H9 (cell line): ENCODE measurements at regions not wholly inside any gene's neighbourhood (a gene's known extent, or its start where the extent isn't known, plus 50 kb on each side); places are given as distances from the start of the nearest gene placed in this dataset.

Experiments used
- DNase-seq: peaks from one replicate; pipeline ENCODE4 v3.0.0-alpha.2; 2017
- H2AFZ ChIP-seq: one replicate; pipeline ENCODE4 v1.6.1; 2013; ENCODE audit warnings: mild to moderate bottlenecking, low read length, control low read depth, moderate library complexity
- H2AK5ac ChIP-seq: 2 replicates; pipeline ENCODE4 v1.6.1; 2013; ENCODE audit warnings: low read length, control low read depth, mixed read lengths; ENCODE audit not compliant: insufficient read length
- H2BK120ac ChIP-seq: one replicate; pipeline ENCODE4 v1.6.1; 2013; ENCODE audit warnings: low read depth, mild to moderate bottlenecking, low read length, control low read depth, inconsistent platforms; ENCODE audit not compliant: poor library complexity, severe bottlenecking
- H2BK12ac ChIP-seq: 2 replicates; pipeline ENCODE4 v1.6.1; 2013; ENCODE audit warnings: low read length, control low read depth, mixed read lengths, low read depth; ENCODE audit not compliant: insufficient read length
- H2BK15ac ChIP-seq: 2 replicates; pipeline ENCODE4 v1.6.1; 2013; ENCODE audit warnings: low read depth, low read length, control low read depth
- H2BK20ac ChIP-seq: one replicate; pipeline ENCODE4 v1.6.1; 2013; ENCODE audit warnings: low read depth, mild to moderate bottlenecking, low read length, control low read depth, inconsistent platforms; ENCODE audit not compliant: poor library complexity, severe bottlenecking
- H2BK5ac ChIP-seq: 2 replicates; pipeline ENCODE4 v1.6.1; 2013; ENCODE audit warnings: low read length, control low read depth, mixed read lengths; ENCODE audit not compliant: insufficient read length
- H3K14ac ChIP-seq: 2 replicates; pipeline ENCODE4 v1.6.1; 2013; ENCODE audit warnings: low read length, control low read depth; ENCODE audit not compliant: insufficient read depth
- H3K18ac ChIP-seq: 2 replicates; pipeline ENCODE4 v1.6.1; 2013; ENCODE audit warnings: low read depth, mild to moderate bottlenecking, mixed read lengths, low read length, control low read depth; ENCODE audit not compliant: insufficient read length
- H3K23ac ChIP-seq: 2 replicates; pipeline ENCODE4 v1.6.1; 2013; ENCODE audit warnings: low read length, control low read depth, mixed read lengths, low read depth; ENCODE audit not compliant: insufficient read length
- H3K23me2 ChIP-seq: 2 replicates; pipeline ENCODE4 v1.6.1; 2013; ENCODE audit warnings: low read depth, mild to moderate bottlenecking, mixed read lengths, low read length, control low read depth; ENCODE audit not compliant: insufficient read length, poor library complexity, severe bottlenecking
- H3K27ac ChIP-seq: 2 replicates; pipeline ENCODE4 v1.5.1; 2013; ENCODE audit warnings: low read length, control low read depth, mixed read lengths, low read depth; ENCODE audit not compliant: insufficient read length
- H3K27me3 ChIP-seq: 2 replicates; pipeline ENCODE4 v1.6.1; 2013; ENCODE audit warnings: low read length, control low read depth, inconsistent platforms; ENCODE audit not compliant: insufficient read depth
- H3K4ac ChIP-seq: 2 replicates; pipeline ENCODE4 v1.6.1; 2013; ENCODE audit warnings: low read depth, mild to moderate bottlenecking, control low read depth, inconsistent platforms, low read length, moderate library complexity
- H3K4me1 ChIP-seq: 2 replicates; pipeline ENCODE4 v1.6.1; 2013; ENCODE audit warnings: low read length, control low read depth, inconsistent platforms; ENCODE audit not compliant: insufficient read depth
- H3K4me2 ChIP-seq: 2 replicates; pipeline ENCODE4 v1.6.1; 2013; ENCODE audit warnings: low read length, control low read depth, mixed read lengths; ENCODE audit not compliant: insufficient read length, insufficient read depth
- H3K56ac ChIP-seq: 2 replicates; pipeline ENCODE4 v1.6.1; 2013; ENCODE audit warnings: low read depth, mild to moderate bottlenecking, mixed read lengths, low read length, control low read depth; ENCODE audit not compliant: insufficient read length
- H3K79me1 ChIP-seq: 2 replicates; pipeline ENCODE4 v1.6.1; 2013; ENCODE audit warnings: low read depth, mild to moderate bottlenecking, moderate library complexity, low read length, control low read depth, inconsistent platforms; ENCODE audit not compliant: insufficient read depth, poor library complexity, severe bottlenecking
- H3K79me2 ChIP-seq: 2 replicates; pipeline ENCODE4 v1.6.1; 2013; ENCODE audit warnings: low read length, control low read depth, inconsistent platforms; ENCODE audit not compliant: insufficient read depth
- H3K9ac ChIP-seq: 2 replicates; pipeline ENCODE4 v1.6.1; 2013; ENCODE audit warnings: low read length, control low read depth, mixed read lengths; ENCODE audit not compliant: insufficient read length; ENCODE audit errors: extremely low read depth
- H3K9me3 ChIP-seq: one replicate; pipeline ENCODE4 v1.6.1; 2013; ENCODE audit warnings: low read depth, low read length, inconsistent platforms; ENCODE audit not compliant: control insufficient read depth
- H3T11ph ChIP-seq: one replicate; pipeline ENCODE4 v1.6.1; 2013; ENCODE audit warnings: mild to moderate bottlenecking, low read length, control low read depth, inconsistent platforms
- H4K20me1 ChIP-seq: one replicate; pipeline ENCODE4 v1.6.1; 2013; ENCODE audit not compliant: control insufficient read depth, insufficient read length, insufficient read depth
- H4K5ac ChIP-seq: 2 replicates; pipeline ENCODE4 v1.6.1; 2013; ENCODE audit warnings: low read depth, mild to moderate bottlenecking, mixed read lengths, low read length, control low read depth; ENCODE audit not compliant: insufficient read length
- H4K8ac ChIP-seq: replicated peaks from 2 replicates; pipeline ENCODE4 v1.6.1; 2013; ENCODE audit warnings: low read length, control low read depth, mixed read lengths, low read depth; ENCODE audit not compliant: insufficient read length
- H4K91ac ChIP-seq: 2 replicates; pipeline ENCODE4 v1.6.1; 2013; ENCODE audit warnings: low read depth, mild to moderate bottlenecking, moderate library complexity, mixed read lengths, low read length, control low read depth; ENCODE audit not compliant: insufficient read length
- H3K27ac Mint-ChIP-seq, 3 experiments: 2 replicates in 2 of 3; 3 replicates in 1 of 3; pipeline ENCODE4 v1.8.0; 2020 to 2021; ENCODE audit warnings: mixed read lengths in 3 of 3, mild to moderate bottlenecking in 1 of 3, moderate library complexity in 1 of 3
- H3K27me3 Mint-ChIP-seq: 2 replicates; pipeline ENCODE4 v1.8.0; 2021; ENCODE audit warnings: low read depth, mild to moderate bottlenecking, moderate library complexity, mixed read lengths
- H3K36me3 Mint-ChIP-seq, 3 experiments: 2 replicates in 2 of 3; 3 replicates in 1 of 3; pipeline ENCODE4 v1.8.0; 2020 to 2021; ENCODE audit warnings: low read depth in 3 of 3, mixed read lengths in 3 of 3; ENCODE audit not compliant: insufficient read depth in 1 of 3
- H3K4me1 Mint-ChIP-seq, 2 experiments: 2 replicates each; pipeline ENCODE4 v1.8.0; 2020; ENCODE audit warnings: mixed read lengths in 2 of 2
- H3K4me3 Mint-ChIP-seq, 2 experiments: 2 replicates in 1 of 2; 3 replicates in 1 of 2; pipeline ENCODE4 v1.8.0; 2020 to 2021; ENCODE audit warnings: mild to moderate bottlenecking in 2 of 2, mixed read lengths in 2 of 2, moderate library complexity in 1 of 2
- H3K9me3 Mint-ChIP-seq, 2 experiments: 2 replicates in 1 of 2; 3 replicates in 1 of 2; pipeline ENCODE4 v1.8.0; 2020; ENCODE audit warnings: mild to moderate bottlenecking in 2 of 2, mixed read lengths in 2 of 2, moderate library complexity in 1 of 2
- CTCF ChIP-seq: fragments of 200-600 bp; sonication (generic); conservative IDR thresholded peaks from 3 replicates; pipeline ENCODE4 v1.8.0; 2021; ENCODE audit warnings: antibody characterized with exemption, mild to moderate bottlenecking
- WGBS: extraction: QIAGEN DNeasy Blood & Tissue Kit; methylation state at CpG from one replicate; pipeline ENCODE4 v1.1.7; 2013; ENCODE audit warnings: missing lambda C conversion rate, low lambda C conversion rate, mixed read lengths; ENCODE audit not compliant: insufficient read length; ENCODE audit errors: extremely low coverage; 5-methylcytosine and 5-hydroxymethylcytosine counted together

GRCh38 chr13:40316301-40316700, 350.1 kb downstream of the FOXO1 start:
- Histone ChIP-seq H2AK5ac (no peak overlapping the region), H3K56ac (no peak overlapping the region), H3K27ac (no peak overlapping the region), H3K23me2 (no peaks in the 10 kb centered on the region), H3K9ac (no peak overlapping the region), H3K4me2 (no peak overlapping the region), H3K79me2 (no peaks in the 10 kb centered on the region), H3T11ph (no peak overlapping the region), H3K9me3 (no peaks in the 10 kb centered on the region), H3K27me3 (no peaks in the 10 kb centered on the region; the same call in 1 of the 2 replicates), H3K14ac (no peak overlapping the region), H3K4ac (no peak overlapping the region), H2AFZ (no peak overlapping the region), H4K91ac (no peak overlapping the region), H2BK15ac (no peak overlapping the region), H3K23ac (no peak overlapping the region), H2BK120ac (no peak overlapping the region), H2BK20ac (no peak overlapping the region), H3K79me1 (no peaks in the 10 kb centered on the region), H4K5ac (no peak overlapping the region), H2BK5ac (no peak overlapping the region), H3K18ac (no peak overlapping the region), H3K4me1 (peaks cover 5% of the 10 kb centered on the region; the same call in 1 of the 2 replicates), H4K20me1 (no peaks in the 10 kb centered on the region), H4K8ac (no peak overlapping the region), H2BK12ac (no peak overlapping the region)
- no CpG with 5 or more reads among the region's 7 CpGs for WGBS
- Mint-ChIP-seq H3K27ac (no peak overlapping the region), H3K4me1 (peaks cover 24 to 35% of the 10 kb centered on the region in 2 experiments), H3K27me3 (peaks cover 11% of the 10 kb centered on the region), H3K9me3 (no peaks in the 10 kb centered on the region), H3K36me3 (no peaks in the 10 kb centered on the region; a peak in 1 of 7 replicates), H3K4me3 (no peak overlapping the region)
- TF ChIP-seq CTCF, result no peak
- DNase-seq, result no peak
